ENCODE measurements at regions not wholly inside any gene's neighbourhood (a gene's known extent, or its start where the extent isn't known, plus 50 kb on each side); places are given as distances from the start of the nearest gene placed in this dataset.

DNA sequence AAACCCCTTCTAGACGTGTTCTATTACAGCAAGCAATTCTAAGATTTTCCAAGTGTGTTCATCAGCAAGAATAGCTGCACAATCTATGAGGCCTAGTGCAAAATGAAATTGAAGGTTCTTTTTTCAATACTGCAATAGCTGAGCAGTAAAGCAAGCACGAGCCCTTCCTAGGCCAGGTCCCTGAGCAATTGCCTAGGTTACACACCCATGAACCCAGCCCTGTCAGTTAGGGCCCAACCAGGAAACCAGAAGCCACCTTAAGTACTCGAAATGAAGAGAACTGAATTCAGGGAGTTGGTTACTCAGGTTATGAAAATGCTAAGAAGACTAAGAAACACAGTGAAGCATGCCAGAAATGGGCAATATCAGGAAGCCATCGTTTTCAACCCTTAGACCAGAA, 52.0 kb upstream of the VWC2 start:
- TF ChIP-seq, protein P1, sequence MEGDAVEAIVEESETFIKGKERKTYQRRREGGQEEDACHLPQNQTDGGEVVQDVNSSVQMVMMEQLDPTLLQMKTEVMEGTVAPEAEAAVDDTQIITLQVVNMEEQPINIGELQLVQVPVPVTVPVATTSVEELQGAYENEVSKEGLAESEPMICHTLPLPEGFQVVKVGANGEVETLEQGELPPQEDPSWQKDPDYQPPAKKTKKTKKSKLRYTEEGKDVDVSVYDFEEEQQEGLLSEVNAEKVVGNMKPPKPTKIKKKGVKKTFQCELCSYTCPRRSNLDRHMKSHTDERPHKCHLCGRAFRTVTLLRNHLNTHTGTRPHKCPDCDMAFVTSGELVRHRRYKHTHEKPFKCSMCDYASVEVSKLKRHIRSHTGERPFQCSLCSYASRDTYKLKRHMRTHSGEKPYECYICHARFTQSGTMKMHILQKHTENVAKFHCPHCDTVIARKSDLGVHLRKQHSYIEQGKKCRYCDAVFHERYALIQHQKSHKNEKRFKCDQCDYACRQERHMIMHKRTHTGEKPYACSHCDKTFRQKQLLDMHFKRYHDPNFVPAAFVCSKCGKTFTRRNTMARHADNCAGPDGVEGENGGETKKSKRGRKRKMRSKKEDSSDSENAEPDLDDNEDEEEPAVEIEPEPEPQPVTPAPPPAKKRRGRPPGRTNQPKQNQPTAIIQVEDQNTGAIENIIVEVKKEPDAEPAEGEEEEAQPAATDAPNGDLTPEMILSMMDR (IDR thresholded peaks at IDR 0.05), result no peak
- no peak for TF ChIP-seq POLR2A (IDR thresholded peaks at IDR 0.05)
